Subcutaneous abdominal adipose tissue (tissue), 5 donors: ENCODE measurements at regions not wholly inside any gene's neighbourhood (a gene's known extent, or its start where the extent isn't known, plus 50 kb on each side); places are given as distances from the start of the nearest gene placed in this dataset.

Experiments used
- H3K27ac ChIP-seq: one replicate; pipeline ENCODE4 v1.7.0; 2013; ENCODE audit warnings: low read depth, mild to moderate bottlenecking, inconsistent platforms, low read length, moderate library complexity
- H3K27me3 ChIP-seq, 5 donors: one replicate each; pipeline ENCODE4 v1.7.0; 2013; ENCODE audit warnings: low read length in 5 of 5, inconsistent platforms in 1 of 5; ENCODE audit not compliant: control insufficient read depth in 5 of 5, insufficient read depth in 4 of 5
- H3K36me3 ChIP-seq, 5 donors: one replicate each; pipeline ENCODE4 v1.7.0; 2013; ENCODE audit warnings: low read length in 5 of 5; ENCODE audit not compliant: control insufficient read depth in 5 of 5, insufficient read depth in 5 of 5
- H3K4me1 ChIP-seq, 5 donors: one replicate each; pipeline ENCODE4 v1.7.0; 2013; ENCODE audit warnings: low read length in 5 of 5, mild to moderate bottlenecking in 3 of 5, moderate library complexity in 1 of 5; ENCODE audit not compliant: control insufficient read depth in 5 of 5, insufficient read depth in 5 of 5
- H3K4me3 ChIP-seq, 5 donors: one replicate each; pipeline ENCODE4 v1.7.0; 2013; ENCODE audit warnings: low read length in 5 of 5, low read depth in 1 of 5
- H3K9ac ChIP-seq, 5 donors: one replicate each; pipeline ENCODE4 v1.7.0; 2013; ENCODE audit warnings: low read length in 5 of 5, mild to moderate bottlenecking in 4 of 5, moderate library complexity in 3 of 5
- H3K9me3 ChIP-seq, 5 donors: one replicate each; pipeline ENCODE4 v1.7.0; 2013; ENCODE audit warnings: low read length in 5 of 5; ENCODE audit not compliant: control insufficient read depth in 5 of 5
- donor health status: healthy.
- donor health status: healthy.
- donor health status: healthy.
- donor health status: healthy.
- donor health status: healthy.

DNA sequence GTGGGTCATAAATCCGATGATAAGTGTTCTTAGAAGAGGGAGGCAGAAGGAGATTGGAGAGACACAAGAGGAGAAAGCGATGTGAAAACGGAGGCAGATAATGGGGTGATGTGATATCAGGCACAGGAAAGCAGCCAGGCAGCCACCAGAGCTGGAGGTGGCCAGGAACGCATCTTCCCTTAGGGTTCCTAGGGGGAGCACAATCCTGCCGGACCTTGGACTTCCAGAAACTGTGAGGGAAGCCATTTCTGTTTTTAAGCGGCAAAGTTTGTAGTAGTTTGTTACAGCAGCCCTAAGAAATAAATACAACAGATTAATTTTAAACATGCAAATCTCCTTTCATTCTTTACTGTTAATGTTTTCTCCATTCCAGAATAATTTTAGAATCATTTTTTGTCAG, 259.9 kb upstream of the TMC3 start:
- no peak overlapping the region for H3K27ac ChIP-seq
- no peak overlapping the region for H3K9ac ChIP-seq
- no peaks in the 10 kb centered on the region for H3K27me3 ChIP-seq
- H3K4me1 ChIP-seq = no peaks in the 10 kb centered on the region
- no peak overlapping the region for H3K4me3 ChIP-seq
- H3K36me3 ChIP-seq = no peaks in the 10 kb centered on the region
- no peaks in the 10 kb centered on the region for H3K9me3 ChIP-seq

DNA sequence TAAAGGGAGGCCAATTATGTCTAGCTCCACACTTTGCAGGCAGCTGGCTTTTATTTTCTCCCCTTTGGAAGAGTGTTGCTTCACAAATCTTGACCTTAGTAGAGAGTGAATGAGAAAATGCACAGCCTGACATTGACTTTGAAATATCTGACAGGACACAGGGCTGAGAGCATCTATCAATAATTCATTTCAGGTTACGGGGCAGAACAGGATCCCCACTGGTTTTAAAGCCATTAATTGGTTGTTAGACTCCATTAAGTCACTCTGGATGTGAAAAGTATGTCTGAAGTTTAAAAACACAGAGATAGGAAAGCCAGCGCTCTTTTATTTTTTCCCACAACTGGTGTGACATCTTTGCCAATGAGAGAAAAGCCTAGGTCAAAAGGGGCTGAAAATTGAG, 251.9 kb upstream of the TMC3 start:
- H3K9me3 ChIP-seq = no peaks in the 10 kb centered on the region
- H3K4me1 ChIP-seq = no peaks in the 10 kb centered on the region
- H3K27ac ChIP-seq = no peak overlapping the region
- no peaks in the 10 kb centered on the region for H3K36me3 ChIP-seq
- no peaks in the 10 kb centered on the region for H3K27me3 ChIP-seq
- no peak overlapping the region for H3K4me3 ChIP-seq
- H3K9ac ChIP-seq = no peak overlapping the region

DNA sequence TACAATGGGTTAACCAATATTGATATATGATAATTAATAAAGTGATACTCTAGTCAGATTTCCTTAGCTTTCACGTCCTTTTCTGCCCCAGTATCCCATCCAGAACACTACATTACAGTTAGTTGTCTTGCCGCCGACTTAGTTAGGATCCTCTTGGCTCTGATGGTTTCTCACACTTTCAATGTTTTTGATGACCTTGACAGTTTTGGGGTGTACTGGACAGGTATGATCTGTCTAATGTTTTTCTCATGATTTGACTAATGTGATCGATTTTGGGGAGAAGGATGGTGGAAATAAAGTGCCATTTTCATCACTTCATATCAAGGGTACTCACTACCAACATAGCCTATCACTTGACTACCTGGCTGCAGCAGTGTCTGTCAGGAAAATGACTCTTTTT, 245.0 kb upstream of the TMC3 start:
- Histone ChIP-seq H3K27me3 (no peaks in the 10 kb centered on the region), H3K36me3 (no peaks in the 10 kb centered on the region)

DNA sequence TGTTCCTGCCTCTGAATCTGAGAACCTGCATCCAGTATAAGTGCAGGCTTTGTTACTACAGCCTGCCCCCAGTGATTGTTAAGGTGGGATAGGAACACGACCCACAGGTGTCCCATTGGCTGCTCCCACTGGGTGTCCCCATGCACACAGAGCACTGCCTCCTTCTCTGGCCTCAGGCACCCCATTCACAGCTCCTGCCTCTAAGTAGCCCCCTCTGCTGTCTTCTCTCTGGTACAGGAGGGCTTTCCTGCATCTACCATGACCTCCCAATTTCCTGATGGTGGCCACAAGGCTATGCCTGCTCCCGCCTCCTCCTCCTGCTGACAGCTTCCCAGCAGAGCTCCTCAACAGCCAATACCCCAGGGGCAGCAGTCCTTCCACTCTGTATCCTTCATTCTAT, 238.6 kb upstream of the TMC3 start:
- Histone ChIP-seq H3K4me1 (no peaks in the 10 kb centered on the region), H3K27ac (no peak overlapping the region), H3K9ac (no peak overlapping the region), H3K36me3 (no peaks in the 10 kb centered on the region), H3K4me3 (no peak overlapping the region), H3K9me3 (no peaks in the 10 kb centered on the region), H3K27me3 (no peaks in the 10 kb centered on the region)

More for the DNA sequence above, 245.0 kb upstream of the TMC3 start:
- Histone ChIP-seq H3K4me1 (no peaks in the 10 kb centered on the region), H3K4me3 (no peak overlapping the region), H3K9ac (no peak overlapping the region), H3K9me3 (no peaks in the 10 kb centered on the region), H3K27ac (no peak overlapping the region)

DNA sequence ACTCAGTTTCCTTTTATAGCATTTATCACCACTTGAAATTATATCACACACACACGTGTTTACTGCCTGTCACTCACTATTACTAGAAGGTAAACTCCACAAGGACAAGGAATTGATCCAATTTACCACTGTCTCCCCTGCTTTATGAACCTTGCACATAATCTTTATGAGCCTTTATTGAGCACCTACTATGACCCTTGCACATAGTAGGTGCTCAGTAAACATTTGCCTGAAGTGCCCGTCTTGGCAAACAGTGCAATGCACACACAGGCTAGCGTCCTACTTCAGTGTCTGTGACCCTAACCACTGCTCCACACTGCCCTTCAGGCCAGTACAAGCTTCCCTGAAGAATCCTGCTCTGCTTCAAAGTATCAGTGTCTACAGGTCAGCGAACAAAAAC, 237.7 kb upstream of the TMC3 start:
- Histone ChIP-seq H3K9me3 (no peaks in the 10 kb centered on the region), H3K36me3 (no peaks in the 10 kb centered on the region), H3K4me3 (no peak overlapping the region), H3K4me1 (no peaks in the 10 kb centered on the region), H3K27ac (no peak overlapping the region), H3K27me3 (no peaks in the 10 kb centered on the region), H3K9ac (no peak overlapping the region)

DNA sequence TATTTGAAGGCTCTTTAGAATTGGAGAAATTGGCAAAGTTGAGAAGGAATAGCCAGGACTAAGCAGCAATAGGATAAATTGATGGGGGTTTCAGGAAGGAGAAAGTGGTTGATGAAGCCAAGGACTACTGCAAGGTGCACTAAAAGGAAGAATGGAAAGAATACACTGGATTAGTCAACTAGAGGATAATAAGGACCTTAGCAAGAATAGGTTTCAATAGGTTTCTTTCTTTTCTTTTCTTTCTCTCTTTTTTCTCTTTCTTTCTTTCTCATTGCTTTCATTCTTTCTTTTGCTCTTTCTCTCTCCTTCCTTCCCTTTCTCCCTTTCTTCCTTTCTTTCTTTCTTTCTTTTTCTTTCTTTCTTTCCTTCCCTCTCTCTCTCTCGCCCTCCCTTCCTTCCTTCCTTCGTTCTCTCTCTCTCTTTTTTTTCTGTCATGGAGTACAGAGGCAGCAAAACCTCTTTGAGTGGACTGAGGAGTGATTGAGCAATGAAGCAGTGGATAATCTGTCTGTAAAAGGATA, 234.4 kb upstream of the TMC3 start:
- no peaks in the 10 kb centered on the region for H3K4me1 ChIP-seq
- H3K9me3 ChIP-seq = no peaks in the 10 kb centered on the region
- H3K9ac ChIP-seq = no peak overlapping the region
- H3K4me3 ChIP-seq = no peak overlapping the region
- no peaks in the 10 kb centered on the region for H3K36me3 ChIP-seq
- H3K27ac ChIP-seq = no peak overlapping the region
- no peaks in the 10 kb centered on the region for H3K27me3 ChIP-seq

DNA sequence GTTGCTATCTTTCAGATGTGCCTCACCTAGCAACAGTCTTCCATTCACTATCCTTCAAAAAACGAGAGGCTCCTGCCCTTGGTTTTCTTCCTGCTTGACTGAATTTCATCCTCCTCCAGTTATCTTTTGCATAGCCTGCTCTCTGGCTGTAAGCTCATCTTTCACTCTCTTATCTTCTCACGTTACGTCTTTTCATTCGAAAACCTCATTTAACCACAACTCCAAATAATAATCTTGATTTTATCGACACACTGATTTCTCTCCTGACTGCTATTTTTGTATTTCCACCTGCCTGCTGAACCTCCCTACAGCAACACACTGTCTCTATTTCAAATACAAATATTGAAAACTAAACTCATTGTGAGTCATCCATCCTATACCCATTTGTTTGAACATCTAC, 230.7 kb upstream of the TMC3 start:
- Histone ChIP-seq H3K4me3 (no peak overlapping the region), H3K9ac (no peak overlapping the region), H3K36me3 (no peaks in the 10 kb centered on the region), H3K27ac (no peak overlapping the region), H3K4me1 (no peaks in the 10 kb centered on the region), H3K9me3 (peaks cover 0 to 25% (median 7%) of the 10 kb centered on the region in 5 donors), H3K27me3 (no peaks in the 10 kb centered on the region)

DNA sequence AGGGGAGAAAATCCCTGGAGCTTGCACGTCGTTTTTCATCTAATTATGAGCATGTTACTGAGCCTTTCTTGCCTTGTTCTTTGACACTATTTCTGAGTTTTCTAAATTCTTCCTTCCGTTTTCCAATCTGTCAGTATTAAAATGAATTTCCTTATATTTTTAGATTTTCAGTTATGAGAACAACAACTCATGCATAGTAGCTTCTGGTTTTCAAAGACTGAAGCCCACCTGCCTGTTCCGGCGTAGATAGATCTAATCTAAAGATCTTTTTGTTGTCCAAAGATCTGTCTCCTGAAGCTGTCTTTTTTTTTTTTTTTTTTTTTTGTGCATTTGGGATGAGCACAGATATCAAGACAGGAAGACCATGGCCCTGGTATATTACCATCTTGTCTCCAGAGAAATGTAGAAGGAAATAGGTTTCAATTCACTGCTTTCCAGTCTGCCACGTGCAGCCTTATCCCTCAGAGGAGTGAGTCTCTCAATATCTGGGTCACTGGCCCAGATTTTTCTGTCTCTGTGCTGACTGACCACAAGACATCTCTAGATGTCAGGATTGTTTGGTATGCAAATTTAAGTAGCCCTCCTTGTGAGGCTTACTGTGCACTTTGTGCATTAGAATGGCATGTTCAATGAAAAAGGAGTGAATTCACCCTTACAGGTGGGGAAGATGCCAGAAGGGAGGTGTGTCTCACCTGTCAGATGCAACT, 222.3 kb upstream of the TMC3 start:
- no peaks in the 10 kb centered on the region for H3K36me3 ChIP-seq
- no peak overlapping the region for H3K27ac ChIP-seq
- no peaks in the 10 kb centered on the region for H3K27me3 ChIP-seq
- H3K4me1 ChIP-seq = no peaks in the 10 kb centered on the region
- H3K4me3 ChIP-seq = no peak overlapping the region
- H3K9ac ChIP-seq = no peak overlapping the region
- H3K9me3 ChIP-seq = peaks cover 0 to 18% (median 5%) of the 10 kb centered on the region in 5 donors

DNA sequence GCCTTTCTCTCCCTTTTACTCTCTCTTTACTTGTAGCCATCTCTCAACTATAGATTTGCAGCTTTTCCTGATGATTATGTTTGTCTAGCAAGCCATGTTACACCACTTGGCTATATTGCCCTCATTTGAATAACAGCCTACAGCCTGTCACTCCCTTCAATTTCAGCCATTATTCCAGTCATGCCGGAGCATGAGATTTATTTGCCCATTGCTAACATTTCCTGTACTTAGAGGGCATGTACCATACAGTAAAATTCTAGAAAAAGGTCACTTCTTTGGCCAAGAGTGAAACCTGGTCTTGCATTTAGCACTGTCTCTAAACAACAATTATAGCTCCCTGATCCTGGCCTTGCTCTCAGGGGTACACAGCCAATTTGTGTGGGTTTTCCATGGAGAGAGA, 221.7 kb upstream of the TMC3 start:
- no peaks in the 10 kb centered on the region for H3K4me1 ChIP-seq
- no peaks in the 10 kb centered on the region for H3K27me3 ChIP-seq
- H3K9me3 ChIP-seq = peaks cover 0 to 12% (median 2%) of the 10 kb centered on the region in 5 donors
- no peaks in the 10 kb centered on the region for H3K36me3 ChIP-seq
- H3K4me3 ChIP-seq = no peak overlapping the region
- H3K9ac ChIP-seq = no peak overlapping the region
- no peak overlapping the region for H3K27ac ChIP-seq

DNA sequence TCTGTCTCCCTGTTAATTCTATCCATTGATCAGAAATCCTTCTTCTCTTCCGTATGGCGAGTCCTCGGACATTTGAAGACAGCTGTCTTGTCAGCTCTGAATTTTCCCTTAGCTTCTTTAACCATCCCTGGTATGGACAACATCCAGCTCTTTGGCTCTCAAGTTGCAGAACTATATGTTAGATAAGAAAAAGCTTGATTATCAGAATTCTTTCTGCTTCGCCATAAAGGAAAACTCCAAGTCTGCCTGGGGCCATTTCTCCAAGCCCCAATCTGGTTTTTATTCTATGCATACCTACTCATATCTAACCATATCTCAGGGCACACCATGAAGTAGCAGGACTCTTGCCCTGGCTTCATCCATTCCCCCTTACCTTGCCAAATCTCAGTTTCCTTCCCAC, 215.7 kb upstream of the TMC3 start:
- Histone ChIP-seq H3K4me3 (no peak overlapping the region), H3K27ac (no peak overlapping the region), H3K4me1 (no peaks in the 10 kb centered on the region), H3K9me3 (peaks cover 0 to 8% (median 0%) of the 10 kb centered on the region in 5 donors), H3K9ac (no peak overlapping the region), H3K27me3 (no peaks in the 10 kb centered on the region), H3K36me3 (no peaks in the 10 kb centered on the region)
